Medulla oblongata (tissue), 1 donor: ENCODE measurements at regions not wholly inside any gene's neighbourhood (a gene's known extent, or its start where the extent isn't known, plus 50 kb on each side); places are given as distances from the start of the nearest gene placed in this dataset.

ENCODE experiments used
- DNase-seq: peaks from one replicate; pipeline ENCODE4 v3.0.0-alpha.2; 2015; ENCODE audit errors: extremely low spot score

- DNase-seq: no peak
Measured at GRCh38 chr3:82287562-82287961, 526.1 kb upstream of the GBE1 start.

- no peak for DNase-seq
Measured at GRCh38 chr3:82281205-82281604, 519.8 kb upstream of the GBE1 start.

- DNase-seq: no peak
Measured at GRCh38 chr3:82276992-82277391, 515.5 kb upstream of the GBE1 start.

DNA sequence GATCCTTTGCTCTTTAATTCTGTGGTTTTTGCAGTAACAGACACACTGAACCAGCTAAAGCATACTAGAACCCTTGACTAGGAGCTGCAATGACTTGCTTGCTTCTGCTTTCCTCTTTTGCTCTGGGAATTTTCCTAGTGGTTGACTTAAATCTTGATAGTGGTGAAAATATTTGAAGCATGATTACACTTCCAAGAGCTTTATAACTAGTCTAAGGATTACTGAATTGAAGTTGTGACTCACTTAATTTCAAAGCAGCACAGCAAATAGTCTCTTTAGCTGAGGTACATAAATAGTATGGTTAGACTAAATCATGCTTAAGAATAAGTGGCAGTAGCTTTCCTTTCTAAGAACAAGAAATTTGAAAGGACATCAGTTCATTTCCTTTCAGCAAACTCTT, 513.5 kb upstream of the GBE1 start:
- no peak for DNase-seq

DNA sequence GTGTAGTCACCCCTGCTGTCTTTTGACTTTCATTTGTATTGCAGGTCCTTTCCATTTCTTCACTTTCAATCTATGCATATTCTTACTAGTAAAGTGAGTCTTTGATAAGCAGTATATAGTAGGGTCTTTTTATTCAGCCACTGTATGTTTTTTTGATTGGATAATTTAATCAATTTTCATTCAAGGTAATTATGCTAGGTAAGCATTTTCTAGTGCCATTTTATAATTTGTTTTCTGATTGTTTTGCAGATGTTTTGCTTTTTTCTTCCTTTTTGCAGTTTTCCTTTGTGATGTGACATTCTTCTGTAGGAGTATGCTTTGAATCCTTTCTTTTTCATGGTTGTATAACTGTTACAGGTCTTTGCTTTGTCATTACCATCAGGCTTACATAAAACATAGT, 504.3 kb upstream of the GBE1 start:
- DNase-seq: no peak

GRCh38 chr3:82262193-82262592, 500.7 kb upstream of the GBE1 start:
- no peak for DNase-seq

GRCh38 chr3:82261637-82262036, 500.2 kb upstream of the GBE1 start:
- no peak for DNase-seq

GRCh38 chr3:82261013-82261412, 499.6 kb upstream of the GBE1 start:
- no peak for DNase-seq

- DNase-seq: no peak
Measured at GRCh38 chr3:82259994-82260393, 498.5 kb upstream of the GBE1 start.

GRCh38 chr3:82240322-82240721, 478.9 kb upstream of the GBE1 start:
- DNase-seq: no peak

DNA sequence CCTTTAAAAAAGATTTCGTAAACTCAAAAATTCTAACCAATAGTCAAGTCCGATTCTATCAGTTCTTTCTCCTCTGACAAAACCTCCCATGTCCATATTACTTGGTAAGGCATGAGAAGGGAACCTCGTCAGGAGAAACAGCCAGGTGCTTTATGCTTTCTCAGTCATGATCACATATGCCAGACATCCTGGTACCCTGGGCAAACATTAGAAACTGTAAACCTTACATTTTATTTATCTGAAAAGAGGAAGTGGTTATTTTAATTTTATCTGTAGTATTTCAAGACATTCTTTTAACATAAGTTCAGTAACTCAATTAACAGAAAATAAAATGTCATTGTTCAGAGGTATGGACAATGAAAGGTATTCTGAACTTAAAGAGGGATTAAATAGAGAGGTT, 474.8 kb upstream of the GBE1 start:
- DNase-seq: no peak

DNA sequence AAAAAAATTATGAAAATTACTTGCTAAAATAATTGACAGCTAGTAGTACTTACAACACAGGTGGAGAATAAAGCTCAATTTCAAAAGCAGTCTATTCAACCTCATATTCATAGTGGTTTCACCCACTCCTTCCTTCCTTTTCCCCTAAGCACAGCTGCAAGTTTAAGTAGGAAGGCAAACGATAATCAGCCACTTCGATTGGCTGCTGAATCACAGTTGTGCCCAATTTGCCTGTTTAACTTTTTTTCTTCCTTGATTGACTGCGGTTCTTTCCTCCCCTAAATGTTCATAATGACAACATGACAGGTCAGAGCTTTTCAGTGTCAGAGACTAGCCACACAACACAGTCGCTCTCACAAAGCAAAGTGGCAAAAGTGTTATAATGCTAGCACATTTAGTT, 468.0 kb upstream of the GBE1 start:
- no peak for DNase-seq

GRCh38 chr3:82224661-82225060, 463.2 kb upstream of the GBE1 start:
- no peak for DNase-seq

- no peak for DNase-seq
Measured at GRCh38 chr3:82222401-82222800, 461.0 kb upstream of the GBE1 start.

DNA sequence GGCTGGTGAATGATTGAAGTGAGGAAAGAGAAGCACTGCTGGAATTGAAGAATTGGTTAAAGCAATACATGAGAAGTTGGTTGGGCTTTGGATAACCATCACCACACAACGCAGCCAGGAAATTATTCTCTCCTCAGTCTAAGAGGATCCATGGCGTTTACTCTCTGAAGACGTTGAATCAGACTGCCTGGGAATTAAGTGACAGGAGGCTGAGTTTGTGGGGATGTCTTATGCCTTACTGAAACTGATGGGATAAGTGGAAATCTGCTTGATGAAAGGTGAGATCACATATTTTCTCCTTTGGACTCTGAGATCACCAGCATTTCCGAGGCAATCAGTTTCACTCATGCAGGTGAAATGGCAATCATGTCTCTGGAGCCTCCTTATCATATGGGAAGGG, 456.1 kb upstream of the GBE1 start:
- DNase-seq: no peak

DNA sequence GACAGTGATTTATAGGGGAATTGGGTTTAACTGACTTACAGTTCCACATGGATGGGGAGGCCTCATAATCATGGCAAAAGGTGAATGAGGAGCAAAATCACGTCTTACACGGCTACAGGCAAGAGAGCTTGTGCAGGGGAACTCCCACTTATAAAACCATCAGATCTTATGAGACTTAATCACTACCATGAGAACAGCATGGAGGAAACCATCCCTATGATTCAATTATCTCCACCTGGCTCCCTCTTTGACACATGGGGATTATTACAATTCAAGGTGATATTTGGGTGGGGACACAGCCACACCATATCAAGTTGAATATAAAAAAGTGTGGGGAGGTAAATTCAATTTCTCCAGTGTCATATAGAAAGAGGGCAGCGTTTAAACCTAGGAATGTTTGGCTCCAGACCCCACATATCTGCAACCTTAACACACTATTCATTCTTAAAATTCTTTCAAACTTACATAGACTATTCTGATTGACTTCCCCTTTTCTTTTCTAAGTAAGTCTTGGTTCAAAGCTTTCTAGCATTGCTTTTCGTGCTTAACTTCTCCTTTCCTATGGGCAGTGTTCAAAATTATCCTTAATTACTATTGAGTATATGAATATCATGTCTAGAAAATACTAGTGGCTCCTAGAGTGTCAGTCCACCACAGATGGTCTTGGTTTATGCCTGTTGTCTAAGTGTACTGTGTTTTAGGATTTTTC, 446.7 kb upstream of the GBE1 start:
- DNase-seq: no peak

DNA sequence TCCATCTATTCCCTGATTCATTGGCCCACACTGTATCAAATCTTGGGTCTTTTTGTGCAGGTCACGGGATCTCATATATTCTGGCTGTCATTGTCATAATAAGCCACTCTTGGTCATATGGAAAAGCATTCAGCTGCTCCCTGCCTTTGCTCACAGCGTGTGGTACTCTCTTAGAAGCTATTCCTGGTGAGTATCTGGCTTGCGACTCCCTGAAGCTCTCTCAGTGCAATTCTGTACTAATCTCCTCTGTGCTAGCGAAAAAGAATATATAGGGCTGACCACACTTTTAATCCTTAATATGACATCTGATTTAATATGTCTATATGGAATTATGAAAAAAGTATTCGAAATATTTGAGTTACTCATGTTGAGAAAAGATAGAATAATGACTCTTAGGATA, 440.8 kb upstream of the GBE1 start:
- no peak for DNase-seq

DNA sequence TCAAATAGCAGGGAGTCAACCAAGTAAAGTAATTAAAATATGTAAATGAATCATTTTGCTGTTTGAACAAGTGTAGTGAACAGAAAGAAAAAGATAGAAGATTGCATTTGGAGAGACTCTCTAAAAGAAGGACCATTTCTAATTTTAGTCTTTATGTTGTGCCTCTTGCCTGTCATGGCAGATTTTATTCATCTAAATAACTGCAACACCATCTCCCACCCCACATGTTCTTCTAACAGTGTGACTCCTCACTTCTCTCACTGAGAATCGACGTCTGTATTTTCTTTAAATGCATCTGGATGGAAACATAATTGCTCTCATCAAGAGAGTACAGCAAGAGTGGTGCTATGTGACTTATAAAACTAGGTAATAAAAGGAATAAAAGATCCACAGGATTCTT, 439.9 kb upstream of the GBE1 start:
- DNase-seq: no peak

DNA sequence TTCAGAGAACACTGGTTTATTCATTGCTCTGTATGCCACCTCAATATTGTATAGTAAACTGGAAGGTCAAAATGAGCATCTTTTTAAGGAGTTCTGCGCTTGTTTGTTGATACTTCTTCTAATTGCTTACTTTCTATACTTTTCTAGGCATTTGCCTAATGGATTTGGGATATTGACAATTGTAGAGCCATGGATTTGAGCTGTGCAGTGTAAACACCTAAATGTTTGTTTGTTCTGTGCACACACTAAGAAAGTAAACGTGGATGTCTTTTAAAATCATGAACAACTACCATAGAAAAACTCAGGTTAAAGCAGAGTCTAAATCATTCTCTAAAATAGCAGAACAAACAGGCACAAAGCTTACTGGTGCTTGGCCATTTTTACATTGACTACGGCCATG, 436.6 kb upstream of the GBE1 start:
- no peak for DNase-seq

- no peak for DNase-seq
Measured at GRCh38 chr3:82196645-82197044, 435.2 kb upstream of the GBE1 start.

DNA sequence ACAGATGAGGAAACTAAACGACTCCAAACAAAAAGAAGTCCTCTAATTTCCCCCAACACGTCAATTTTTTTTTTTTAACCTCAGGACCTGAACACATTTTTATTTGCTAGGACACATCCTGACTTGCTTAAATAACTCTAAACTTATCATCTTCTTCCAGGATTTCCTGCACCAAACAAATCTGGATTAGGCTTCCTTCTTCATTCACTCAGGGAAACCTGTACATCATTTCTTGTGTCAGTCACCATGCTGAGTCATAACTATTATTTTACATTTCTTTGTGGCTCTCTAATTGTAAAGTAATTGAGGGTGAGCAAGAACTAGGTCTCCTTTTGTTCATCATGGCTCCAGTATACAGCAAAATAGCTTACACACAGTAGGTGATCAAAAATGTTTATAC, 433.4 kb upstream of the GBE1 start:
- DNase-seq: no peak

DNA sequence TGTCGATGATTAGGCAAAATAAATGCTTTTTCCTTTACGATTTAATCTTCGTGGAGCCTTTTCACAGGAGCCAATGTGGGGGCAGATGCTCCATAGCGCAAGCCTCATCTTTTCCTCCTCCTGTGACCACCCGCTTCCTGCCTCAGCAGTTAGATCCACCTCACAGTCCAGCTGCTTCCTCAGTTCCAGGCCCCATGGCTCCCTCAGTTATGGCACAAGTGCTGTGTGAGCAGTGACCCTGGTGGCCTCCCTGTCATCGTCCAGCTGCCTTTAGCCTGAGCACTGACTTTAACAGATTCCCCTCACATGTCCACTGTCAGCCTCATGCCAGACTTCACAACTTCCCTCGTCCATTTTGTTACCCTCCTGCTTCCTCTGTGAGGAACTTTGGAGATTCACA, 424.6 kb upstream of the GBE1 start:
- DNase-seq: no peak

DNA sequence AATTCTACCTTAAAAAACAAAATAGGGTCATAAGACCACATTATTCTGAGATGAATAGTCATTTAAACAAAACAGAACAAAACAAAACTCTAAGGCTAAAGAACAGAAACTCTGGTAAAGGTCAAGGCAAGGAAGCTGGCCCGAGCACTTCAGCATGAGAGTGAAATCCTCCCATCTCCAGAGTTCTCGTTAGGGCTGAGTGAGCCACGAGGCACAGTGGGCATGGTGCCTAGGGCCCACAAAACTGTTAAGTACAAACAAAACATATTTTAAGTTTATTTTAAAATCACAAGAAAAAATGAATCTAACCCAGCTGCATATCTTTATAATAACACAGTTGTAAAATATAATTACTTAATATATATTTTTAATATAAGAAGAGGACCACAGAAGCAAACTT, 417.8 kb upstream of the GBE1 start:
- no peak for DNase-seq

DNA sequence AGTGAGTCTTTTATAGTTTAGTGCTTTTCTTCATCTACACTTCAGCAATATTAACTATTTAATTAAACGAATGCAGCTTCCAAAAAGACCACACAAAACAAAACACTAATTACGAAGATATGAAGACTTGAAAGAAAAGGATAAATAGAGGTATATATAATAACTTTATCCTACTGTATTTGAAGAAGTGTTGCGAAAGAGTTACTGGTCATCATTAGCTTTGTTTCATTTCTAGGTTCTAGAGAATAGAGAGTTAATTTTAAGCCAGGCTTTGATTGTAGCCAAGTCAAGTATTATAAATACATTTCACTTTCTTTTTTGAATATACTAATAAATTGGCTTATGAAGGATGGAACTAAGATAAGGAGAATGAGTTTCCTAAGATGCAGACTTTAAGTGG, 416.8 kb upstream of the GBE1 start:
- no peak for DNase-seq
